Prostate gland (tissue), 2 donors: ENCODE measurements at regions not wholly inside any gene's neighbourhood (a gene's known extent, or its start where the extent isn't known, plus 50 kb on each side); places are given as distances from the start of the nearest gene placed in this dataset.

Source experiments
- DNase-seq: peaks from one replicate; pipeline ENCODE4 v3.0.0-alpha.2; 2019; ENCODE audit warnings: low spot score
- H3K27ac ChIP-seq, 2 donors: fragments of 200-600 bp; sonication (generic); 2 replicates each; pipeline ENCODE4 v1.5.1; 2017 to 2019
- H3K27me3 ChIP-seq: fragments of 200-600 bp; sonication (generic); replicated peaks from 2 replicates; pipeline ENCODE4 v1.5.1; 2019; ENCODE audit not compliant: insufficient read depth
- H3K36me3 ChIP-seq, 2 donors: fragments of 200-600 bp; sonication (generic); 1 replicate in 1 of 2; 2 replicates in 1 of 2; pipeline versions ENCODE4 v1.5.1 to v1.8.1; 2017 to 2019
- H3K4me1 ChIP-seq: fragments of 200-600 bp; sonication (generic); replicated peaks from 2 replicates; pipeline ENCODE4 v1.5.1; 2019
- H3K4me3 ChIP-seq, 2 donors: fragments of 200-600 bp; sonication (generic); 2 replicates each; pipeline ENCODE4 v1.5.1; 2017 to 2019
- H3K9me3 ChIP-seq: fragments of 200-600 bp; sonication (generic); 2 replicates; pipeline ENCODE4 v1.5.1; 2017
- POLR2A ChIP-seq: fragments of 450-650 bp; IDR thresholded peaks from one replicate; pipeline ENCODE4 v1.6.1; 2016; ENCODE audit warnings: antibody characterized with exemption, mild to moderate bottlenecking
- POLR2AphosphoS5 ChIP-seq: sonication (generic); formaldehyde crosslinking; IDR thresholded peaks from one replicate; pipeline ENCODE4 v1.6.1; 2017; ENCODE audit warnings: antibody characterized with exemption
- WGBS: methylation state at CpG from one replicate; pipeline ENCODE4 v1.1.5; 2018; 5-methylcytosine and 5-hydroxymethylcytosine counted together
- intact Hi-C: fragments of 100-400 bp; cut with DNase I; formaldehyde crosslinking; loops from one replicate; pipeline ENCODE4 v1.14.2; 2022
- TF ChIP-seq, protein P1 (sequence below), 4 experiments: fragments of 200-600 bp in 2 of 4; fragments of 450-650 bp in 2 of 4; sonication (generic) in 2 of 4; IDR thresholded peaks; 1 replicate in 3 of 4; 2 replicates in 1 of 4; pipeline ENCODE4 v1.5.1; 2016 to 2019; ENCODE audit warnings: antibody characterized with exemption in 4 of 4, mild to moderate bottlenecking in 2 of 4, moderate library complexity in 2 of 4

DNA sequence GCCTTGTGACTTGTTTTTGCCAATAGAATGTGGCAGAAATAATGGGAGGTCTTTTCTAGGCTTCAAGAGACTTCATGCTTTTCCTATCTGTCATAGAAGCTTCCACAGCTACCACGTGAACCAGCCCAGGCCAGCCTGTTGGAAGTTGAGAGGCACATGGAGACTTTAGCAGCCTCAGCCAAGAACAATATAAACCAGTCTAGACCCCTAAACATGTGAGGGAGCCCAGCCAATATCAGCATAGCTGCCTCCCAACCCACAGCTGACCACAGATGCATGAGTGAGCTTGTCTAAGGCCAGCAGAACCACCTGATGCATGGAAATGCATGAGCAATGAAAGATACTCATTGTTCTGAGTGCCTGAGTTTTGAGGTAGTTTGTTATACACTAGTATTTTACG is 540.7 kb upstream of the BTBD3 start:
- H3K36me3 ChIP-seq, result no peaks in the 10 kb centered on the region
- no peak overlapping the region for H3K27ac ChIP-seq
- H3K4me3 ChIP-seq, result no peak overlapping the region
- 85% methylated on average over 2 of the region's 2 CpGs for WGBS
- no peaks in the 10 kb centered on the region for H3K4me1 ChIP-seq
- no peak for DNase-seq
- TF ChIP-seq POLR2AphosphoS5 (no peak), POLR2A (no peak)
- TF ChIP-seq, protein P1, sequence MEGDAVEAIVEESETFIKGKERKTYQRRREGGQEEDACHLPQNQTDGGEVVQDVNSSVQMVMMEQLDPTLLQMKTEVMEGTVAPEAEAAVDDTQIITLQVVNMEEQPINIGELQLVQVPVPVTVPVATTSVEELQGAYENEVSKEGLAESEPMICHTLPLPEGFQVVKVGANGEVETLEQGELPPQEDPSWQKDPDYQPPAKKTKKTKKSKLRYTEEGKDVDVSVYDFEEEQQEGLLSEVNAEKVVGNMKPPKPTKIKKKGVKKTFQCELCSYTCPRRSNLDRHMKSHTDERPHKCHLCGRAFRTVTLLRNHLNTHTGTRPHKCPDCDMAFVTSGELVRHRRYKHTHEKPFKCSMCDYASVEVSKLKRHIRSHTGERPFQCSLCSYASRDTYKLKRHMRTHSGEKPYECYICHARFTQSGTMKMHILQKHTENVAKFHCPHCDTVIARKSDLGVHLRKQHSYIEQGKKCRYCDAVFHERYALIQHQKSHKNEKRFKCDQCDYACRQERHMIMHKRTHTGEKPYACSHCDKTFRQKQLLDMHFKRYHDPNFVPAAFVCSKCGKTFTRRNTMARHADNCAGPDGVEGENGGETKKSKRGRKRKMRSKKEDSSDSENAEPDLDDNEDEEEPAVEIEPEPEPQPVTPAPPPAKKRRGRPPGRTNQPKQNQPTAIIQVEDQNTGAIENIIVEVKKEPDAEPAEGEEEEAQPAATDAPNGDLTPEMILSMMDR (IDR thresholded peaks at IDR 0.05), result no peak
- H3K9me3 ChIP-seq, result no peaks in the 10 kb centered on the region
- intact Hi-C loops, result no loop called here
- no peaks in the 10 kb centered on the region for H3K27me3 ChIP-seq

DNA sequence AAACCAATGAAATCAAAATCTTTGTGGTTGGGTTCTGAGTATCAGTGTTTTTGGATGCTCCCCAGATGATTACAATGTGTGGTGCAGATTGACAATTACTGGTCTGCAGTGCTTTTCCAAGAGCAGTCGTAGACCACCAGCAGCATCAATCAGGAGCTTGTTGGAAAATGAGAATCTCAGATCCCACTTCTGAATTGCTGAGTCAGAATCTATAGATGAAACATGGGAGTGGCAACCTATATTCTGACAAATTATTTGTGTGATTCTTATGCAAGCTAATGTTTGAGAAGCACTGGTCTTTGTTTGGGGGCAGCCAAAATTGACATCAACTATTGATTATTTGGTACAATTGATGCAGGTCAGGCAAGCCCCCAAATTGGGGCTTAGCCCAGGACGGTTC is 539.9 kb upstream of the BTBD3 start:
- DNase-seq, result no peak
- Histone ChIP-seq H3K4me1 (no peaks in the 10 kb centered on the region), H3K4me3 (no peak overlapping the region), H3K27me3 (no peaks in the 10 kb centered on the region), H3K9me3 (no peaks in the 10 kb centered on the region), H3K27ac (no peak overlapping the region), H3K36me3 (no peaks in the 10 kb centered on the region)
- WGBS, result 89% methylated on average over 2 of the region's 2 CpGs
- intact Hi-C loops, result no loop called here
- no peak for TF ChIP-seq POLR2AphosphoS5
- TF ChIP-seq, protein P1 (IDR thresholded peaks at IDR 0.05), result no peak

DNA sequence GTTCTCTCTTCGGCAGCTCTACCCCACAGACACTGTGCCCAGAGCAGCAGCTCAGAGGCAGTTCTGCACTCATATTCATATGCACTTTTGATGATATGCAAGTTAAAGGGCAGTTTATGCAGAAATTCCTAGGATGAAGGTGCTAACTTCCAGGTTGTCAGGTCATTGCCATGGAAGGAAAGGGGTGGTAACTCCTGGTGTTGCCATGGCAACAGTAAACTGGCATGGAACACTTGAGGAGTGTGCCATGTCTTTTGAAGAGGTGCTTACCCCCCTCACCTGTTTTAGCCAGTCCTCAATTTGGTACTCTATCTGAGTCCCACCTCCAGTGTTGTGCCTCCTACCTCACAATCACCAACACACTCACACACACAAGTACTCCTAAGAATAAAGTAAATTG is 539.4 kb upstream of the BTBD3 start:
- no peak overlapping the region for H3K27ac ChIP-seq
- intact Hi-C loops, result no loop called here
- no peaks in the 10 kb centered on the region for H3K27me3 ChIP-seq
- H3K36me3 ChIP-seq, result no peaks in the 10 kb centered on the region
- no peak for DNase-seq
- H3K9me3 ChIP-seq, result no peaks in the 10 kb centered on the region
- H3K4me1 ChIP-seq, result no peaks in the 10 kb centered on the region
- TF ChIP-seq, protein P1 (IDR thresholded peaks at IDR 0.05), result no peak
- no peak overlapping the region for H3K4me3 ChIP-seq
- 93% methylated on average over 1 of the region's 1 CpG for WGBS

DNA sequence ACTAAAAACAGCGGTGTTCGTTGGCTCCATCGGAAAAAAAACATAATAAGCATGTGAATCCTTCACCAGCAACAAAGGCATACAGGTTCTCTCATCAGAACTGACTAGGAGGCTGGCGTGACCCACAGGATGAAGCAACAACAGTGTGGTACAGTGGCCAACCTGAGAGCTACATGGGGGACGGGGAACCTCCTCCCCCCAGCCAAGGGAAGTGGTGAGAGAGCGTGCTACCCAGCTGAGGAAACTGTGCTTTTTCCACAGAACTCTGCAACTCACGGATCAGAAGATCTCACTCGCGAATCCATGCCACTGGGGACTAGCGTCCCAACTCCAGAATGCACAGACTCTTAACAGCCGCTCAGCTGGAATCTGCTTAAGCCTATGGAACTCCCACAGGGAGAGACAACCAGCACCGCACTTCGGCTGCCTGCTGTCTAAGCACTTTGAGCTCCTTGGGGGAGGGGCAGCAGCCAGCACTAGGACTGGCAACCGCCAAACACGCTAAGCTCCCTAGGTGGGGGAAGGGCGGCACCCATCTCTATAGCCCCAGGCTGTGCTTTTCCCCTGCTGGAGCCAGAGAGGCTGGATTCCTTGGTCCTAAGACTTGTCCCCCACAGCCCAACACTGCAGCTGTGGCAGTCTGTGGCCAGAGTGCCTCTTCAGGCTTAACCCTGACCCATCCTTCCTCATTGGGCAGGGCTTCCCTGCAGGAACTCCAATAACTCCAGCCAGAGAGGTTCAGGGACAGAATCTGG is 538.3 kb upstream of the BTBD3 start:
- intact Hi-C loops, result no loop called here
- no peaks in the 10 kb centered on the region for H3K27me3 ChIP-seq
- H3K27ac ChIP-seq, result no peak overlapping the region
- no peaks in the 10 kb centered on the region for H3K9me3 ChIP-seq
- 81% methylated on average over 16 of the region's 16 CpGs for WGBS
- no peaks in the 10 kb centered on the region for H3K4me1 ChIP-seq
- DNase-seq, result no peak
- TF ChIP-seq, protein P1 (IDR thresholded peaks at IDR 0.05), result no peak
- TF ChIP-seq POLR2A (no peak), POLR2AphosphoS5 (no peak)
- no peaks in the 10 kb centered on the region for H3K36me3 ChIP-seq
- H3K4me3 ChIP-seq, result no peak overlapping the region

GRCh38 chr20:11380283-11380682 is 537.4 kb upstream of the BTBD3 start:
- Histone ChIP-seq H3K9me3 (no peaks in the 10 kb centered on the region), H3K4me3 (no peak overlapping the region), H3K27ac (no peak overlapping the region), H3K36me3 (no peaks in the 10 kb centered on the region), H3K4me1 (no peaks in the 10 kb centered on the region), H3K27me3 (no peaks in the 10 kb centered on the region)
- 82% methylated on average over 1 of the region's 1 CpG for WGBS
- DNase-seq, result no peak
- TF ChIP-seq, protein P1 (IDR thresholded peaks at IDR 0.05), result no peak
- TF ChIP-seq POLR2AphosphoS5 (no peak), POLR2A (no peak)
- intact Hi-C loops, result no loop called here
